ENCODE measurements at regions not wholly inside any gene's neighbourhood (a gene's known extent, or its start where the extent isn't known, plus 50 kb on each side); places are given as distances from the start of the nearest gene placed in this dataset.

DNA sequence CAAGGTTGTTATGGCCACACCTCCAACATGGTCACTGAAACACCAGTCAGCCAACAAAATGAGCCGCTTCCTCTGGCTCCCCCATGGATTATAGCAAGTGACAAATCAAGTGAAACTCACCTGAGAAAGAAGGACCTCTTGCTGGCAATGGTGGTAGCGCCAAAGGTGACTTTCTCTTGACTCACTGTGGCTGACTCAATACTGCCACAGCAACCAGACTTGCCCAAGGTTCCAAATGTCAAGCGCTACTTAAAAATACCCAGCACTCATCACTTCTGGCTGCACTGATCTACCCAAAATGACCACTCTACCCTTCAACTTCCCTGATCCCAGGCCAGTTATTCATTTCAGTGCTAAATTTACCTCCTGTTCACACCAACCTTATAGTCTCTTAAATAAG lies 495.5 kb downstream of the FOXO1 start:
- TF ChIP-seq CTCF (IDR thresholded peaks at IDR 0.05 in 2 of 3, conservative IDR thresholded peaks at IDR 0.05 in 1 of 3; ENCODE audit: control insufficient read depth in 2 of 3, extremely low read depth in 1 of 3, insufficient read depth in 1 of 3, low read depth in 3 of 3, low read length in 3 of 3), result no peak
- no peak for TF ChIP-seq NFYA (IDR thresholded peaks at IDR 0.05; ENCODE audit: borderline replicate concordance, low read depth, low read length)
- TF ChIP-seq ZZZ3 (IDR thresholded peaks at IDR 0.05; ENCODE audit: control insufficient read depth, insufficient read length, low read depth), result no peak
- TF ChIP-seq SUPT20H (IDR thresholded peaks at IDR 0.05; ENCODE audit: borderline replicate concordance, control insufficient read depth, low read depth, low read length), result no peak
- TF ChIP-seq, protein P1, sequence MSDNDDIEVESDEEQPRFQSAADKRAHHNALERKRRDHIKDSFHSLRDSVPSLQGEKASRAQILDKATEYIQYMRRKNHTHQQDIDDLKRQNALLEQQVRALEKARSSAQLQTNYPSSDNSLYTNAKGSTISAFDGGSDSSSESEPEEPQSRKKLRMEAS (IDR thresholded peaks at IDR 0.05; ENCODE audit: low read depth, low read length), result no peak
- TF ChIP-seq FOXK2 (IDR thresholded peaks at IDR 0.05), result no peak
- TF ChIP-seq SP1 (IDR thresholded peaks at IDR 0.05; ENCODE audit: low read depth, low read length), result no peak
